Loucy (cell line): ENCODE measurements at regions not wholly inside any gene's neighbourhood (a gene's known extent, or its start where the extent isn't known, plus 50 kb on each side); places are given as distances from the start of the nearest gene placed in this dataset.

Source experiments
- H2AFZ ChIP-seq: fragments of 200-600 bp; sonication (generic); 2 replicates; pipeline ENCODE4 v1.6.0; 2016; ENCODE audit warnings: antibody characterized with exemption, mild to moderate bottlenecking, low read length, moderate library complexity
- H3F3A ChIP-seq: fragments of 200-600 bp; 2 replicates; pipeline ENCODE4 v1.6.0; 2016; ENCODE audit warnings: antibody characterized with exemption, low read depth, mild to moderate bottlenecking
- H3K27me3 ChIP-seq: fragments of 200-600 bp; sonication (generic); 2 replicates; pipeline ENCODE4 v1.6.1; 2014; ENCODE audit warnings: low read length, mild to moderate bottlenecking; ENCODE audit not compliant: insufficient read depth, poor library complexity, severe bottlenecking
- H3K36me3 ChIP-seq: fragments of 200-600 bp; sonication (generic); 2 replicates; pipeline ENCODE4 v1.6.1; 2016; ENCODE audit warnings: low read length; ENCODE audit not compliant: insufficient read depth
- H3K4me1 ChIP-seq: fragments of 200-600 bp; sonication (generic); 2 replicates; pipeline ENCODE4 v1.5.1; 2014; ENCODE audit warnings: low read length, mild to moderate bottlenecking; ENCODE audit not compliant: insufficient read depth, poor library complexity, severe bottlenecking
- H3K4me2 ChIP-seq: fragments of 200-600 bp; sonication (generic); 2 replicates; pipeline ENCODE4 v1.6.0; 2014; ENCODE audit warnings: antibody characterized with exemption, low read length, low read depth, mild to moderate bottlenecking; ENCODE audit not compliant: poor library complexity, severe bottlenecking
- H3K4me3 ChIP-seq: fragments of 200-600 bp; sonication (generic); 2 replicates; pipeline ENCODE4 v1.5.1; 2014; ENCODE audit warnings: low read length, mild to moderate bottlenecking, mixed read lengths; ENCODE audit not compliant: poor library complexity, severe bottlenecking
- H3K79me2 ChIP-seq: fragments of 200-600 bp; sonication (generic); 2 replicates; pipeline ENCODE4 v1.6.1; 2014; ENCODE audit warnings: low read length; ENCODE audit not compliant: insufficient read depth
- H3K9ac ChIP-seq: fragments of 200-600 bp; sonication (generic); 2 replicates; pipeline ENCODE4 v1.6.0; 2014; ENCODE audit warnings: mild to moderate bottlenecking, low read depth, low read length, moderate library complexity; ENCODE audit not compliant: poor library complexity, severe bottlenecking
- H3K9me2 ChIP-seq: fragments of 200-600 bp; sonication (generic); replicated peaks from 2 replicates; pipeline ENCODE4 v1.6.1; 2016; ENCODE audit warnings: low read depth, low read length, mixed read lengths
- H3K9me3 ChIP-seq: fragments of 200-600 bp; sonication (generic); 2 replicates; pipeline ENCODE4 v1.6.1; 2014; ENCODE audit warnings: mild to moderate bottlenecking, antibody characterized with exemption, low read length, low read depth; ENCODE audit not compliant: insufficient read depth
- H4K20me1 ChIP-seq: fragments of 200-600 bp; sonication (generic); 2 replicates; pipeline ENCODE4 v1.6.0; 2014; ENCODE audit warnings: antibody characterized with exemption, low read length, mild to moderate bottlenecking; ENCODE audit not compliant: insufficient read depth, poor library complexity, severe bottlenecking
- EZH2phosphoT487 ChIP-seq: fragments of 200-600 bp; IDR thresholded peaks from 2 replicates; pipeline ENCODE4 v1.6.1; 2018; ENCODE audit warnings: antibody characterized with exemption, mild to moderate bottlenecking, moderate library complexity, borderline replicate concordance
- TF ChIP-seq, protein P1 (sequence below): fragments of 200-600 bp; sonication (generic); conservative IDR thresholded peaks from 2 replicates; pipeline ENCODE4 v1.5.1; 2014; ENCODE audit warnings: mild to moderate bottlenecking, antibody characterized with exemption, low read length

DNA sequence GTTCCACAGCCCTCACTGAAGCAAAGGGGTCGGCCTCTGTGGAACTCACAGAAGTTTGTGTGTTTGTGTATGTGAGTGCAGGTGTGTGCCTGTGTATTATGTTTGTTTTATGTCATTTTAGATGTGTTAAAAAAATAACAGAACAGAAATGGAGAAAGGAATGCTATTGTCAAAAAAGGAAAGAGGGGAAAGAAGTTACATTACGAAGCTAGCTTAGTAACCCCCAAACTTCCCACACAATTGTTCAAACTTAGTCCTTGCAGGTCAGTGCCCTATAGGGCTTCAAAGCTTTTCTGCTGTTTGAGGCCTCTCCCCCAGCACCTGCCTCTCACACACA is 1505.6 kb upstream of the SLC10A2 start:
- no peak overlapping the region for H3K4me3 ChIP-seq
- no peaks in the 10 kb centered on the region for H3K4me1 ChIP-seq
- no peak overlapping the region for H3K4me2 ChIP-seq
- H3K36me3 ChIP-seq, result no peaks in the 10 kb centered on the region
- H3K9me3 ChIP-seq, result no peaks in the 10 kb centered on the region
- TF ChIP-seq EZH2phosphoT487, result no peak
- no peaks in the 10 kb centered on the region for H4K20me1 ChIP-seq
- no peak overlapping the region for H3K9ac ChIP-seq
- no peaks in the 10 kb centered on the region for H3K27me3 ChIP-seq
- H3K79me2 ChIP-seq, result no peaks in the 10 kb centered on the region
- H3F3A ChIP-seq, result no peaks in the 10 kb centered on the region
- no peaks in the 10 kb centered on the region for H3K9me2 ChIP-seq
- H2AFZ ChIP-seq, result no peak overlapping the region

DNA sequence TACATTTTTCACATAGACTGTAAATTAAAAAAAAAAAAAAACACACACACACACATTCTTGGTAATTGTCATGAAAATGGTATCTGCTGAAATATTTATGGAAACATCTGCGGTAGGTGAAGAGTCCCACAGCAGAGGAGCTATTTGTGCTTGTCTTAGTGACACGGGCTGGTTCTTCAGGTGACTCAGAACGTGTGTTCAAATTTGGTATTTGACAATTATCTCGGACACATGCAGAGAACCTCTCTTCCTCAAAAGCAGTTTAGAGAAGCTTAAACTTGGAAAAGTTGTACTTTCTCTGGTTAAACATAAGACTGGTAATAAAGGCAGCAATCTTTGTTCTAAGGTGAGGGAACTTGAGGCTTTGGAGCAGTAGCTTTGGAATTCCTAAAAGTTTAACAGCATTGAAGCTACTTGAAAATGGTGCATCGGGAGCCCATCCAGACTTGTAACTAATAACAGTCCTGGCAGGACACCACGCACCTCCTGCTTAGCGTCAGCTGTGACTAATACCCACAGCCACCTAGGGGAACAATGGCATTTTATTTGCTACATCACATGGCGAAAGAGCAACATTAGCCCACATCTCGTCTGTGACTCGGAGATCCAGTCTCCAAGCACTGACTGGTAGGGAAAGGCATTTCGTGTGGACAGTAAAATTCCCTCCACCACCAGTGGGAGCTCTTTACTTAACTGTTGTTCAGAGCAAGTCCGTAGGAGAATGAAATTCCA is 1505.1 kb upstream of the SLC10A2 start:
- no peak overlapping the region for H3K4me2 ChIP-seq
- H3K36me3 ChIP-seq, result no peaks in the 10 kb centered on the region
- TF ChIP-seq EZH2phosphoT487, result no peak
- TF ChIP-seq, protein P1, sequence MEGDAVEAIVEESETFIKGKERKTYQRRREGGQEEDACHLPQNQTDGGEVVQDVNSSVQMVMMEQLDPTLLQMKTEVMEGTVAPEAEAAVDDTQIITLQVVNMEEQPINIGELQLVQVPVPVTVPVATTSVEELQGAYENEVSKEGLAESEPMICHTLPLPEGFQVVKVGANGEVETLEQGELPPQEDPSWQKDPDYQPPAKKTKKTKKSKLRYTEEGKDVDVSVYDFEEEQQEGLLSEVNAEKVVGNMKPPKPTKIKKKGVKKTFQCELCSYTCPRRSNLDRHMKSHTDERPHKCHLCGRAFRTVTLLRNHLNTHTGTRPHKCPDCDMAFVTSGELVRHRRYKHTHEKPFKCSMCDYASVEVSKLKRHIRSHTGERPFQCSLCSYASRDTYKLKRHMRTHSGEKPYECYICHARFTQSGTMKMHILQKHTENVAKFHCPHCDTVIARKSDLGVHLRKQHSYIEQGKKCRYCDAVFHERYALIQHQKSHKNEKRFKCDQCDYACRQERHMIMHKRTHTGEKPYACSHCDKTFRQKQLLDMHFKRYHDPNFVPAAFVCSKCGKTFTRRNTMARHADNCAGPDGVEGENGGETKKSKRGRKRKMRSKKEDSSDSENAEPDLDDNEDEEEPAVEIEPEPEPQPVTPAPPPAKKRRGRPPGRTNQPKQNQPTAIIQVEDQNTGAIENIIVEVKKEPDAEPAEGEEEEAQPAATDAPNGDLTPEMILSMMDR, result peak; percentile 61
- H3K9me3 ChIP-seq, result no peaks in the 10 kb centered on the region
- H3K4me1 ChIP-seq, result no peaks in the 10 kb centered on the region
- H3F3A ChIP-seq, result no peaks in the 10 kb centered on the region
- no peaks in the 10 kb centered on the region for H3K9me2 ChIP-seq
- no peaks in the 10 kb centered on the region for H3K79me2 ChIP-seq
- H4K20me1 ChIP-seq, result no peaks in the 10 kb centered on the region
- H2AFZ ChIP-seq, result no peak overlapping the region
- H3K9ac ChIP-seq, result no peak overlapping the region
- H3K27me3 ChIP-seq, result no peaks in the 10 kb centered on the region
- no peak overlapping the region for H3K4me3 ChIP-seq

DNA sequence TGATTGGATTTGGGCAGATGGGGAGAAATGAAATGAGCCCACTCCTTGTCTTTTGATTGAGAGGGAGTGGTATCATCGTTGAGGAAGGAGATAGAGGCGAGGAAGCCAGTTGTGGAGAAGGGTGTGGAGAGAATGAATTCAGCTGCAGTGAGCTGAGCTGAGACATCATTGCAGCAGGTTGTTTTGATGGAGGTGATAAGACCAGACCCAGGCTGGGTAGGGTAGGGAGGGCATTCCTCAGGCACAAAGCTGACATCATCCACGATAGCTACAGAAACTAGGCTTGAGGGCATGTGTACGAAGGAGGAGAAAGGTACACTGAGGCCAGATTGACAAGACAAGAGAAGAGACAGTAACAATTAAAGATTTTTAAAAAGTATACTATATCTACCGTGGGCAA is 1500.9 kb upstream of the SLC10A2 start:
- no peak overlapping the region for H2AFZ ChIP-seq
- no peaks in the 10 kb centered on the region for H3K36me3 ChIP-seq
- H3K4me2 ChIP-seq, result no peak overlapping the region
- H3K27me3 ChIP-seq, result no peaks in the 10 kb centered on the region
- H3F3A ChIP-seq, result no peaks in the 10 kb centered on the region
- no peaks in the 10 kb centered on the region for H3K9me3 ChIP-seq
- no peak for TF ChIP-seq EZH2phosphoT487
- TF ChIP-seq, protein P1, result no peak
- no peaks in the 10 kb centered on the region for H3K9me2 ChIP-seq
- no peak overlapping the region for H3K4me3 ChIP-seq
- H4K20me1 ChIP-seq, result no peaks in the 10 kb centered on the region
- no peaks in the 10 kb centered on the region for H3K79me2 ChIP-seq
- H3K4me1 ChIP-seq, result no peaks in the 10 kb centered on the region
- no peak overlapping the region for H3K9ac ChIP-seq

DNA sequence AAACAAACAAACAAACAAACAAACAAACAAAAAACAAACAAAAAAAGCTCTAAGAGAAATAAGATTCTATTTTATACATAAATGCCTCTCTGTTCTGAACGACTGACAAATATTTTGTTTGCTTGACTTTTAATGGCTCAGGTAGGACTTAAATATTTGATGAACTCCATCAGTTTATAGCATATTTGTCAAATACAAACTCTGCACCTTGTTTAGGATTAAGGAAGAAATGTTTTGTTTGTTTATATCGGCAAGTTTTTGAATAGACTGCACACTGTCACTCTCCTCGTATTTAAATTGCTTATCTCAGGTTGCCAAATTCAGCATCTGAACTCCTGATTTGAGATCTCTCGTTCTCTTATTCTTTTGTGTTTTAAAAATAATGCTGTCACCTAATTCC is 1499.7 kb upstream of the SLC10A2 start:
- H3F3A ChIP-seq, result no peaks in the 10 kb centered on the region
- no peaks in the 10 kb centered on the region for H4K20me1 ChIP-seq
- no peak overlapping the region for H3K4me3 ChIP-seq
- no peaks in the 10 kb centered on the region for H3K9me2 ChIP-seq
- no peaks in the 10 kb centered on the region for H3K36me3 ChIP-seq
- TF ChIP-seq, protein P1, result no peak
- TF ChIP-seq EZH2phosphoT487, result no peak
- no peaks in the 10 kb centered on the region for H3K79me2 ChIP-seq
- H3K9me3 ChIP-seq, result no peaks in the 10 kb centered on the region
- H3K4me2 ChIP-seq, result no peak overlapping the region
- no peak overlapping the region for H2AFZ ChIP-seq
- H3K27me3 ChIP-seq, result no peaks in the 10 kb centered on the region
- no peak overlapping the region for H3K9ac ChIP-seq
- no peaks in the 10 kb centered on the region for H3K4me1 ChIP-seq
